ENCODE measurements at regions not wholly inside any gene's neighbourhood (a gene's known extent, or its start where the extent isn't known, plus 50 kb on each side); places are given as distances from the start of the nearest gene placed in this dataset.

- TF ChIP-seq POLR2A (IDR thresholded peaks at IDR 0.05; ENCODE audit: low read depth, low read length) (no peak), TAF1 (IDR thresholded peaks at IDR 0.05; ENCODE audit: borderline replicate concordance, low read depth, low read length) (no peak), POLR2AphosphoS5 (IDR thresholded peaks at IDR 0.05; ENCODE audit: low read depth, low read length) (no peak)
- no peak for FAIRE-seq
- DNase-seq (ENCODE audit: insufficient read length): no peak
Measured at GRCh38 chr10:2729197-2729596, 338.2 kb upstream of the PFKP start.

- TF ChIP-seq POLR2A (IDR thresholded peaks at IDR 0.05; ENCODE audit: low read depth, low read length): no peak
- no peak for TF ChIP-seq TAF1 (IDR thresholded peaks at IDR 0.05; ENCODE audit: borderline replicate concordance, low read depth, low read length)
- no peak for TF ChIP-seq POLR2AphosphoS5 (IDR thresholded peaks at IDR 0.05; ENCODE audit: low read depth, low read length)
- FAIRE-seq (no peak), DNase-seq (ENCODE audit: insufficient read length) (no peak)
Measured at GRCh38 chr10:2728087-2728486, 339.3 kb upstream of the PFKP start.

- TF ChIP-seq POLR2AphosphoS5 (IDR thresholded peaks at IDR 0.05; ENCODE audit: low read depth, low read length) (no peak), TAF1 (IDR thresholded peaks at IDR 0.05; ENCODE audit: borderline replicate concordance, low read depth, low read length) (no peak), POLR2A (IDR thresholded peaks at IDR 0.05; ENCODE audit: low read depth, low read length) (no peak)
- DNase-seq (ENCODE audit: insufficient read length) (no peak), FAIRE-seq (no peak)
Measured at GRCh38 chr10:2716596-2716995, 350.8 kb upstream of the PFKP start.

GRCh38 chr10:2714597-2714996 is 352.8 kb upstream of the PFKP start:
- TF ChIP-seq POLR2AphosphoS5 (IDR thresholded peaks at IDR 0.05; ENCODE audit: low read depth, low read length) (no peak), TAF1 (IDR thresholded peaks at IDR 0.05; ENCODE audit: borderline replicate concordance, low read depth, low read length) (no peak), POLR2A (IDR thresholded peaks at IDR 0.05; ENCODE audit: low read depth, low read length) (no peak)
- FAIRE-seq (no peak), DNase-seq (ENCODE audit: insufficient read length) (no peak)

GRCh38 chr10:2703953-2704352 is 363.4 kb upstream of the PFKP start:
- no peak for TF ChIP-seq POLR2A (IDR thresholded peaks at IDR 0.05; ENCODE audit: low read depth, low read length)
- TF ChIP-seq TAF1 (IDR thresholded peaks at IDR 0.05; ENCODE audit: borderline replicate concordance, low read depth, low read length): no peak
- TF ChIP-seq POLR2AphosphoS5 (IDR thresholded peaks at IDR 0.05; ENCODE audit: low read depth, low read length): no peak
- no peak for FAIRE-seq
- DNase-seq (ENCODE audit: insufficient read length): no peak

- FAIRE-seq (no peak), DNase-seq (ENCODE audit: insufficient read length) (no peak)
- TF ChIP-seq TAF1 (IDR thresholded peaks at IDR 0.05; ENCODE audit: borderline replicate concordance, low read depth, low read length) (no peak), POLR2AphosphoS5 (IDR thresholded peaks at IDR 0.05; ENCODE audit: low read depth, low read length) (no peak), POLR2A (IDR thresholded peaks at IDR 0.05; ENCODE audit: low read depth, low read length) (no peak)
Measured at GRCh38 chr10:2701802-2702201, 365.5 kb upstream of the PFKP start.

GRCh38 chr10:2700626-2701305 is 366.6 kb upstream of the PFKP start:
- no peak for TF ChIP-seq TAF1 (IDR thresholded peaks at IDR 0.05; ENCODE audit: borderline replicate concordance, low read depth, low read length)
- no peak for TF ChIP-seq POLR2A (IDR thresholded peaks at IDR 0.05; ENCODE audit: low read depth, low read length)
- no peak for TF ChIP-seq POLR2AphosphoS5 (IDR thresholded peaks at IDR 0.05; ENCODE audit: low read depth, low read length)
- no peak for FAIRE-seq
- no peak for DNase-seq (ENCODE audit: insufficient read length)

- TF ChIP-seq POLR2A (IDR thresholded peaks at IDR 0.05; ENCODE audit: low read depth, low read length) (no peak), TAF1 (IDR thresholded peaks at IDR 0.05; ENCODE audit: borderline replicate concordance, low read depth, low read length) (no peak), POLR2AphosphoS5 (IDR thresholded peaks at IDR 0.05; ENCODE audit: low read depth, low read length) (no peak)
- FAIRE-seq (no peak), DNase-seq (ENCODE audit: insufficient read length) (no peak)
Measured at GRCh38 chr10:2688958-2689357, 378.4 kb upstream of the PFKP start.

GRCh38 chr10:2686691-2687090 is 380.7 kb upstream of the PFKP start:
- no peak for TF ChIP-seq POLR2AphosphoS5 (IDR thresholded peaks at IDR 0.05; ENCODE audit: low read depth, low read length)
- TF ChIP-seq POLR2A (IDR thresholded peaks at IDR 0.05; ENCODE audit: low read depth, low read length): no peak
- TF ChIP-seq TAF1 (IDR thresholded peaks at IDR 0.05; ENCODE audit: borderline replicate concordance, low read depth, low read length): no peak
- FAIRE-seq (no peak), DNase-seq (ENCODE audit: insufficient read length) (no peak)

- DNase-seq (ENCODE audit: insufficient read length) (no peak), FAIRE-seq (no peak)
- no peak for TF ChIP-seq POLR2AphosphoS5 (IDR thresholded peaks at IDR 0.05; ENCODE audit: low read depth, low read length)
- TF ChIP-seq POLR2A (IDR thresholded peaks at IDR 0.05; ENCODE audit: low read depth, low read length): no peak
- no peak for TF ChIP-seq TAF1 (IDR thresholded peaks at IDR 0.05; ENCODE audit: borderline replicate concordance, low read depth, low read length)
Measured at GRCh38 chr10:2682491-2682890, 384.9 kb upstream of the PFKP start.

GRCh38 chr10:2681891-2682290 is 385.5 kb upstream of the PFKP start:
- FAIRE-seq (no peak), DNase-seq (ENCODE audit: insufficient read length) (no peak)
- TF ChIP-seq TAF1 (IDR thresholded peaks at IDR 0.05; ENCODE audit: borderline replicate concordance, low read depth, low read length) (no peak), POLR2A (IDR thresholded peaks at IDR 0.05; ENCODE audit: low read depth, low read length) (no peak), POLR2AphosphoS5 (IDR thresholded peaks at IDR 0.05; ENCODE audit: low read depth, low read length) (no peak)

GRCh38 chr10:2680821-2681220 is 386.5 kb upstream of the PFKP start:
- FAIRE-seq: no peak
- no peak for DNase-seq (ENCODE audit: insufficient read length)
- TF ChIP-seq POLR2AphosphoS5 (IDR thresholded peaks at IDR 0.05; ENCODE audit: low read depth, low read length) (no peak), TAF1 (IDR thresholded peaks at IDR 0.05; ENCODE audit: borderline replicate concordance, low read depth, low read length) (no peak), POLR2A (IDR thresholded peaks at IDR 0.05; ENCODE audit: low read depth, low read length) (no peak)

All from GM12892 (cell line).